Lower leg skin (tissue), 4 donors: ENCODE measurements at regions not wholly inside any gene's neighbourhood (a gene's known extent, or its start where the extent isn't known, plus 50 kb on each side); places are given as distances from the start of the nearest gene placed in this dataset.
A peak's percentile ranks its signal among the peaks of the same experiment; 100 is the strongest.

ENCODE experiments used
- DNase-seq, 2 donors: peaks; one replicate each; pipeline ENCODE4 v3.0.0-alpha.2; 2019; ENCODE audit warnings: low spot score in 2 of 2
- H3K4me3 ChIP-seq: fragments of 200-600 bp; sonication (generic); 2 replicates; pipeline ENCODE4 v1.5.1; 2017; ENCODE audit warnings: mild to moderate bottlenecking, low read depth; ENCODE audit not compliant: poor library complexity, severe bottlenecking
- POLR2A ChIP-seq, 2 donors: fragments of 450-650 bp; IDR thresholded peaks; one replicate each; pipeline ENCODE4 v1.6.1; 2016 to 2017; ENCODE audit warnings: antibody characterized with exemption in 2 of 2, mild to moderate bottlenecking in 1 of 2, moderate library complexity in 1 of 2
- WGBS, 2 donors: methylation state at CpG; one replicate each; pipeline ENCODE4 v1.1.5; 2018; 5-methylcytosine and 5-hydroxymethylcytosine counted together
- intact Hi-C: fragments of 100-400 bp; cut with DNase I; formaldehyde crosslinking; loops from one replicate; pipeline ENCODE4 v1.15.0; 2023; ENCODE audit warnings: low total_unique reads
- TF ChIP-seq, protein P1 (sequence below), 3 donors: fragments of 450-650 bp; IDR thresholded peaks; one replicate each; pipeline ENCODE4 v1.5.1; 2016; ENCODE audit warnings: antibody characterized with exemption in 3 of 3, mild to moderate bottlenecking in 3 of 3, moderate library complexity in 2 of 3

DNA sequence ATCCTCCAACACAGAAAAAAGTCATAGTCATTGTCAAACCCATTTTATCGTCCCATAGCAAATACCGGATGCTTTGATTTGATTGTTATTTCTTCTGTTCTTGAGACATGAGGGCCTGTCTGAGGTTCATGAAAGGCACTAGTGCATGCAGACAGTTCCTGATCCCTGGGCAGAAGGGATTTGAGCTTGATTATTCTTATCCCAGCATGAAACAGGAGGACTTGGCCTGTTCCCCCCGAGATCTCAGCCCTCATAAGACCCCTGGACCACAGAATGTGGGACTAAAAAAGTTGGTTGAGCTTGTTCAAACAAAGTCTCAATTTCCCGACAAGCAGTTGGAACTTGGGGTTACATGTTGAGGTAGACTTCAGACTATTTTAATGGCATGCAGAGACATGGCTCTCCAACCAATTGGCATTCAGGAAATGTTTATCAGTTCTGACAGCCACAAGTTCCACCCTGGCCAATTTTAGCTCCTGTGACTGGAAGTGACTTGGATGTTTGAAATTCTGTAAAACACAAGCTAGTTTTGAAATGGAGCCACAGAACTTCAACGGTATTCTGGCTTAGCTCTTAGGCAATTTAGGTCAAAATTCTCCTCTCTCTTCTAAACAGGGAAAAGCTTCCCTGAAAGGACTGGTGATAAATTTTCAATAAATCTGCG, 366.9 kb upstream of the SLC14A2 start:
- peak in 1 of 2 donors; percentile 41 for DNase-seq
- 24 to 25% methylated on average over 6 of the region's 6 CpGs for WGBS, 2 donors

DNA sequence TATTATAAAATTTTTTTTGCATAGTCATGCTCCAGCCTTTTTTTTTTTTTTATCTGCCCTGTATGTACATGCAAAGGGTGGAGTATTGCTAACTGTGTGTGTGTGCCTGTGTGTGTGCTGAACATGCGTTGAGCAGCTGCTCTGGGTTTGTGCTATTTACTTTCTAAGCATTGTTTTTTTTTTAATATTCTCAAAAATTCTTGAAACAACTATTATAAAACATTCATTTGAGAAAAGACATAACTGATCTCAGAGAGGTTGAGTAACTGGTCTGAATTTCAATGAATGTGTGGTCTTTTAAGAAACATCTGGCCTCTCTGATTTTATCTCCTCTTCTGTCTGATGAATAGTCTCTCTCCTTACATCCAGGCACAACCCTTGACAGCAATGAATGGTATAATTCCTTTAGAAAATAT, 366.0 kb upstream of the SLC14A2 start:
- intact Hi-C loops = no loop called here
- 34 to 50% methylated on average over 1 of the region's 1 CpG for WGBS, 2 donors
- DNase-seq = no peak
- no peak overlapping the region for H3K4me3 ChIP-seq
- TF ChIP-seq, protein P1, sequence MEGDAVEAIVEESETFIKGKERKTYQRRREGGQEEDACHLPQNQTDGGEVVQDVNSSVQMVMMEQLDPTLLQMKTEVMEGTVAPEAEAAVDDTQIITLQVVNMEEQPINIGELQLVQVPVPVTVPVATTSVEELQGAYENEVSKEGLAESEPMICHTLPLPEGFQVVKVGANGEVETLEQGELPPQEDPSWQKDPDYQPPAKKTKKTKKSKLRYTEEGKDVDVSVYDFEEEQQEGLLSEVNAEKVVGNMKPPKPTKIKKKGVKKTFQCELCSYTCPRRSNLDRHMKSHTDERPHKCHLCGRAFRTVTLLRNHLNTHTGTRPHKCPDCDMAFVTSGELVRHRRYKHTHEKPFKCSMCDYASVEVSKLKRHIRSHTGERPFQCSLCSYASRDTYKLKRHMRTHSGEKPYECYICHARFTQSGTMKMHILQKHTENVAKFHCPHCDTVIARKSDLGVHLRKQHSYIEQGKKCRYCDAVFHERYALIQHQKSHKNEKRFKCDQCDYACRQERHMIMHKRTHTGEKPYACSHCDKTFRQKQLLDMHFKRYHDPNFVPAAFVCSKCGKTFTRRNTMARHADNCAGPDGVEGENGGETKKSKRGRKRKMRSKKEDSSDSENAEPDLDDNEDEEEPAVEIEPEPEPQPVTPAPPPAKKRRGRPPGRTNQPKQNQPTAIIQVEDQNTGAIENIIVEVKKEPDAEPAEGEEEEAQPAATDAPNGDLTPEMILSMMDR (IDR thresholded peaks at IDR 0.05) = no peak
- TF ChIP-seq POLR2A (IDR thresholded peaks at IDR 0.05) = no peak

More for the DNA sequence above, 366.9 kb upstream of the SLC14A2 start:
- TF ChIP-seq, protein P1 (IDR thresholded peaks at IDR 0.05) = no peak
- TF ChIP-seq POLR2A (IDR thresholded peaks at IDR 0.05) = no peak
- intact Hi-C loops = no loop called here
- H3K4me3 ChIP-seq = no peak overlapping the region

DNA sequence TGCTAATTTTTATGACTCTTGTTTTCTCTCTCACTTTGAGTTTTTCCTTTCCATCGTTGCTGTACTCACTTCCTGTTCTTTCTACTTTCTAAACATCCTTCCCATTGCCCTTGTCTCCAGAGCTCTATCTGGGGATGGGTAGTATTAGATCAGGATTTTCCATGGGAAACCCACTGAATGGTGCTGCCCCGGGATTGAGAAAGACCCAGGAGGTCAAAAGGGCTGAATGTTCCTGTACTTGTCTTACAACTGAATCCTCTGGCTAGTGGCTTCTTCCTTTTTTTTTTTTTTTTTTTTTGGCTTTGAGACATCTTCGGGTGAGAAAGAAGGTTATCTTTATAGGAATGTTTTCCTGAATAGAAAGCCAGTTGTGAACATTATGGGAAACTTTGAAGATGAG, 364.8 kb upstream of the SLC14A2 start:
- intact Hi-C loops = no loop called here
- TF ChIP-seq, protein P1 (IDR thresholded peaks at IDR 0.05) = no peak
- no peak for TF ChIP-seq POLR2A (IDR thresholded peaks at IDR 0.05)
- H3K4me3 ChIP-seq = no peak overlapping the region
- no peak for DNase-seq
- 25 to 36% methylated on average over 3 of the region's 3 CpGs for WGBS, 2 donors

DNA sequence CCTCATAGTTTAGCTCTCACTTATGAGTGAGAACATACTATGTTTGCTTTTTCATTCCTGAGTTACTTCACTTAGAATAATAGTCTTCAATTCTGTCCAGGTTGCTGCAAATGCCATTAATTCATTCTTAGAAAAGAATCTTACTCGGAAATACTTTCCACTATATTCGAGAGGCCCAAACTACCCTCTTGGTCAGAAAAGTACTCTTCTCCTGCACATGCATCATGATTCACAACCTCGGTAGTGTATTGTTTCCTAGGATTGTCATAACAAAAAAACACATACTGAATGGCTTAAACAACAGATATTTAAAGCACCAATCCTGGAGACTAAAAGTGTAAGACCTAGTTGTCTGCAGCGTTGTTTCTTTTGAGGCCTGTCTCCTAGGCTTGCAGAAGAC, 364.0 kb upstream of the SLC14A2 start:
- no peak for DNase-seq
- WGBS, 2 donors = 92 to 94% methylated on average over 4 of the region's 4 CpGs
- no peak for TF ChIP-seq POLR2A (IDR thresholded peaks at IDR 0.05)
- TF ChIP-seq, protein P1 (IDR thresholded peaks at IDR 0.05) = no peak
- intact Hi-C loops = no loop called here
- H3K4me3 ChIP-seq = no peak overlapping the region

DNA sequence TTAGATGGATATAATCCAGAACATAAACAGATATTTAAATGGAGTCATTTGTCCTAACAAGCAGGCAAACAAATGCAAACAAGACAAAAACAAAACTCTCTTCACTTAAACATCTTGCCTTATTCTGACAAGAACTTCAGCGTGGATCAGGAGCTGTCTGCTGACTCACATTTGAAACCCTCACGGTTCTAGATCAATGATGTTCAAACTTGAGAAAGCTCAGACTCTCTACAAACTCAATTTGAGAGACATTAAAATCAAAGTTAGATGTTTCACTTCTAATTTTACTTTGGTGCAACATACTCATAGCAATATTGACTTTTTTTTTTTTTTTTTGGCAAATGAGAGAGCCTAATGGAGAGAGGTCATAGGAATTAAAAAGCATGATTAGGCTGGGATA, 362.8 kb upstream of the SLC14A2 start:
- no peak overlapping the region for H3K4me3 ChIP-seq
- WGBS, 2 donors = 64 to 66% methylated on average over 2 of the region's 2 CpGs
- DNase-seq = no peak
- TF ChIP-seq POLR2A (IDR thresholded peaks at IDR 0.05) = no peak
- TF ChIP-seq, protein P1 (IDR thresholded peaks at IDR 0.05) = no peak
- intact Hi-C loops = no loop called here

DNA sequence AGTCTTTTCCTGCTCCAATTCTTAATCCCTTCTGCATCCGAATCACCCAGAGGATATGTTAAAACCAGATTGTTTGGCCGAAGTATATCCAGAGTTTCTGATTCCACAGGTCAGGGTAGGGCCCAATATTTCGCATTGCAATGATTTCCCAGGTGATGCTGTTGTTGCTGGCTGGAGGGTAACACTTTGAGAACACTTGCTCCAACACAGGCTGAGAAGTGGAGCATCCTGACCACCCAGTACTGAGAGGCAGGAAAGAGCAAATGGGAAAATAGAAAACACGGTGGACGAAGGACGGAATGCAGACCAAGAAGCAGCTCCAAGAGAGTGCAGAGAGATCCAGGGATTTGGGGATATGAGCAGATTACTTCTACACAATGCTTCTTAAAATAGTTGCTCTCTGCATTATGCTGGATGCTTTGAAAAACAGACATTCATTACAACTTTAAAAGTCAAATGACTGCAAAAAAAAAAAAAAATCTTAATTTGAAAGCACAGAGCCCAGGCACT, 362.2 kb upstream of the SLC14A2 start:
- intact Hi-C loops = no loop called here
- TF ChIP-seq, protein P1 (IDR thresholded peaks at IDR 0.05) = no peak
- no peak for TF ChIP-seq POLR2A (IDR thresholded peaks at IDR 0.05)
- DNase-seq = no peak
- H3K4me3 ChIP-seq = no peak overlapping the region
- WGBS, 2 donors = 91 to 95% methylated on average over 6 of the region's 6 CpGs
